Calu3 (cell line): ENCODE measurements at regions not wholly inside any gene's neighbourhood (a gene's known extent, or its start where the extent isn't known, plus 50 kb on each side); places are given as distances from the start of the nearest gene placed in this dataset.

Source experiments
- BruUV-seq: library from RNA; stranded (reverse); fragments of 400-500 nt; replicated peaks from 2 replicates; lab custom pipeline; 2021; lab: Mats Ljungman, UMichigan
- CTCF ChIA-PET: fragments of 300-600 bp; sonication (Branson Sonifier 250); formaldehyde crosslinking; loops from one replicate; lab custom pipeline; 2022; ENCODE audit warnings: antibody characterized with exemption; lab: Charles Lee
- DNase-seq: peaks from one replicate; pipeline ENCODE4 v3.0.0; 2022
- H3K27ac Mint-ChIP-seq: one replicate; pipeline ENCODE4 v1.8.0; 2022; ENCODE audit warnings: mixed read lengths; ENCODE audit not compliant: unreplicated experiment
- H3K27me3 Mint-ChIP-seq: one replicate; pipeline ENCODE4 v1.8.0; 2022; ENCODE audit warnings: mixed read lengths; ENCODE audit not compliant: unreplicated experiment
- H3K36me3 Mint-ChIP-seq: one replicate; pipeline ENCODE4 v1.8.0; 2022; ENCODE audit warnings: mild to moderate bottlenecking, moderate library complexity, mixed read lengths; ENCODE audit not compliant: insufficient read depth, unreplicated experiment
- H3K4me1 Mint-ChIP-seq: one replicate; pipeline ENCODE4 v1.8.0; 2022; ENCODE audit warnings: mild to moderate bottlenecking, low read depth, mixed read lengths; ENCODE audit not compliant: unreplicated experiment
- H3K4me3 Mint-ChIP-seq: one replicate; pipeline ENCODE4 v1.8.0; 2022; ENCODE audit warnings: mild to moderate bottlenecking, low read depth, moderate library complexity, mixed read lengths; ENCODE audit not compliant: unreplicated experiment
- H3K9me3 Mint-ChIP-seq: one replicate; pipeline ENCODE4 v1.8.0; 2022; ENCODE audit warnings: low read depth, mixed read lengths; ENCODE audit not compliant: unreplicated experiment
- CTCF ChIP-seq: fragments of 200-600 bp; IDR thresholded peaks from one replicate; pipeline ENCODE4 v1.8.0; 2022; ENCODE audit warnings: antibody characterized with exemption; ENCODE audit not compliant: unreplicated experiment
- intact Hi-C: fragments of 100-400 bp; cut with micrococcal nuclease; formaldehyde crosslinking; loops from one replicate; pipeline ENCODE4 v1.10.0; 2022; ENCODE audit not compliant: unreplicated experiment

- CTCF ChIA-PET, result no interaction called here
- no peak overlapping the region for H3K4me3 Mint-ChIP-seq
- DNase-seq, result no peak
- no peak for TF ChIP-seq CTCF
- H3K27me3 Mint-ChIP-seq, result no peaks in the 10 kb centered on the region
- no peaks in the 10 kb centered on the region for H3K9me3 Mint-ChIP-seq
- intact Hi-C loops, result no loop called here
- BruUV-seq, result no TSS peak
- H3K27ac Mint-ChIP-seq, result no peak overlapping the region
- no peaks in the 10 kb centered on the region for H3K4me1 Mint-ChIP-seq
- no peaks in the 10 kb centered on the region for H3K36me3 Mint-ChIP-seq
Measured at GRCh38 chr13:72504131-72504841, 223.1 kb downstream of the MZT1 start.

GRCh38 chr13:72500851-72501250, 226.6 kb downstream of the MZT1 start:
- intact Hi-C loops, result no loop called here
- Mint-ChIP-seq H3K9me3 (no peaks in the 10 kb centered on the region), H3K36me3 (no peaks in the 10 kb centered on the region), H3K4me3 (no peak overlapping the region), H3K27me3 (no peaks in the 10 kb centered on the region), H3K4me1 (no peaks in the 10 kb centered on the region), H3K27ac (no peak overlapping the region)
- CTCF ChIA-PET, result no interaction called here
- no peak for DNase-seq
- BruUV-seq, result no TSS peak
- TF ChIP-seq CTCF, result no peak

- BruUV-seq, result no TSS peak
- no peak for TF ChIP-seq CTCF
- Mint-ChIP-seq H3K36me3 (no peaks in the 10 kb centered on the region), H3K27ac (no peak overlapping the region), H3K4me3 (no peak overlapping the region), H3K4me1 (no peaks in the 10 kb centered on the region), H3K9me3 (no peaks in the 10 kb centered on the region), H3K27me3 (no peaks in the 10 kb centered on the region)
- DNase-seq, result no peak
- intact Hi-C loops, result no loop called here
- CTCF ChIA-PET, result no interaction called here
Measured at GRCh38 chr13:72495681-72496080, 231.7 kb downstream of the MZT1 start.

- Mint-ChIP-seq H3K4me1 (no peaks in the 10 kb centered on the region), H3K27ac (no peak overlapping the region), H3K4me3 (no peak overlapping the region), H3K9me3 (no peaks in the 10 kb centered on the region), H3K36me3 (no peaks in the 10 kb centered on the region), H3K27me3 (no peaks in the 10 kb centered on the region)
- no peak for DNase-seq
- CTCF ChIA-PET, result no interaction called here
- intact Hi-C loops, result no loop called here
- TF ChIP-seq CTCF, result no peak
- BruUV-seq, result no TSS peak
Measured at GRCh38 chr13:72489751-72490150, 237.7 kb downstream of the MZT1 start.
